PC-3 (cell line): ENCODE measurements at regions not wholly inside any gene's neighbourhood (a gene's known extent, or its start where the extent isn't known, plus 50 kb on each side); places are given as distances from the start of the nearest gene placed in this dataset.
A peak's percentile ranks its signal among the peaks of the same experiment; 100 is the strongest.

Experiments
- ATAC-seq: fragments of 200-7000 bp; cut with Tn5 transposase; 2 replicates; pipeline ENCODE4 v1.9.1; 2020; ENCODE audit warnings: mild to moderate bottlenecking, moderate library complexity
- BruUV-seq: library from RNA; stranded (reverse); fragments of 400-500 nt; replicated peaks from 2 replicates; lab custom pipeline; 2021; lab: Mats Ljungman, UMichigan
- CTCF ChIA-PET: fragments of 300-600 bp; sonication (Branson Sonifier 250); formaldehyde crosslinking; loops from one replicate; lab custom pipeline; 2022; ENCODE audit warnings: antibody characterized with exemption; lab: Charles Lee
- POLR2A ChIA-PET: fragments of 300-600 bp; sonication (Branson Sonifier 250); formaldehyde crosslinking; loops from one replicate; lab custom pipeline; 2022; ENCODE audit warnings: antibody characterized with exemption; ENCODE audit not compliant: unreplicated experiment; lab: Charles Lee
- DNase-seq: peaks from one replicate; pipeline ENCODE4 v3.0.0-alpha.2; 2015
- H2AFZ ChIP-seq: fragments of 300-600 bp; sonication (generic); 2 replicates; pipeline ENCODE4 v1.6.0; 2016; ENCODE audit warnings: antibody characterized with exemption, low read length
- H3F3A ChIP-seq: fragments of 300-600 bp; sonication (generic); one replicate; pipeline ENCODE4 v1.6.0; 2017; ENCODE audit warnings: antibody characterized with exemption, low read length, control low read depth, mild to moderate bottlenecking; ENCODE audit not compliant: unreplicated experiment
- H3K27ac ChIP-seq: fragments of 300-600 bp; sonication (generic); 2 replicates; pipeline ENCODE4 v1.5.1; 2016; ENCODE audit warnings: mild to moderate bottlenecking, low read length
- H3K27me3 ChIP-seq: fragments of 300-600 bp; sonication (generic); 2 replicates; pipeline ENCODE4 v1.6.1; 2016; ENCODE audit warnings: low read length, mixed read lengths
- H3K36me3 ChIP-seq: fragments of 300-600 bp; sonication (generic); 2 replicates; pipeline ENCODE4 v1.6.1; 2016; ENCODE audit warnings: low read depth, mixed run types, low read length, mixed read lengths
- H3K4me1 ChIP-seq: fragments of 300-600 bp; sonication (generic); 2 replicates; pipeline ENCODE4 v1.5.1; 2016; ENCODE audit warnings: low read length; ENCODE audit not compliant: insufficient read depth
- H3K4me2 ChIP-seq: fragments of 300-600 bp; sonication (generic); 2 replicates; pipeline ENCODE4 v1.6.0; 2016; ENCODE audit warnings: low read length
- H3K4me3 ChIP-seq: fragments of 300-600 bp; sonication (generic); 2 replicates; pipeline ENCODE4 v1.5.1; 2016; ENCODE audit warnings: mild to moderate bottlenecking, low read length, mixed read lengths
- H3K79me2 ChIP-seq: fragments of 300-600 bp; sonication (generic); 2 replicates; pipeline ENCODE4 v1.6.1; 2017; ENCODE audit warnings: low read length, mixed read lengths
- H3K9ac ChIP-seq: fragments of 300-600 bp; sonication (generic); 2 replicates; pipeline ENCODE4 v1.6.0; 2016; ENCODE audit warnings: mild to moderate bottlenecking, low read length
- H3K9me2 ChIP-seq: fragments of 300-600 bp; sonication (generic); replicated peaks from 2 replicates; pipeline ENCODE4 v1.6.1; 2016; ENCODE audit warnings: mixed run types, low read length, mixed read lengths
- H3K9me3 ChIP-seq: fragments of 300-600 bp; sonication (generic); 2 replicates; pipeline ENCODE4 v1.6.1; 2016; ENCODE audit warnings: low read length, mixed read lengths
- H4K20me1 ChIP-seq: fragments of 300-600 bp; sonication (generic); 2 replicates; pipeline ENCODE4 v1.6.1; 2016; ENCODE audit warnings: low read length, mixed read lengths
- CTCF ChIP-seq: fragments of 300-600 bp; sonication (generic); conservative IDR thresholded peaks from 2 replicates; pipeline ENCODE4 v1.5.1; 2017; ENCODE audit warnings: antibody characterized with exemption, low read depth, mild to moderate bottlenecking, low read length
- EZH2 ChIP-seq: fragments of 300-600 bp; sonication (generic); IDR thresholded peaks from one replicate; pipeline ENCODE4 v1.6.1; 2017; ENCODE audit warnings: antibody characterized with exemption, mild to moderate bottlenecking, low read length; ENCODE audit not compliant: unreplicated experiment
- EZH2phosphoT487 ChIP-seq: fragments of 300-600 bp; sonication (generic); IDR thresholded peaks from 2 replicates; pipeline ENCODE4 v1.6.1; 2018; ENCODE audit warnings: mild to moderate bottlenecking, antibody characterized with exemption, low read length, borderline replicate concordance
- intact Hi-C: fragments of 100-400 bp; cut with micrococcal nuclease; formaldehyde crosslinking; loops from 2 replicates; pipeline ENCODE4 v1.9.0; 2023

- Histone ChIP-seq H2AFZ (no peak overlapping the region), H3K27me3 (0 out of 2 replicates have a peak, but pooled peaks cover 9% of the 10 kb centered on the region), H3K9me2 (no peaks in the 10 kb centered on the region), H4K20me1 (no peaks in the 10 kb centered on the region), H3F3A (no peaks in the 10 kb centered on the region), H3K79me2 (no peaks in the 10 kb centered on the region), H3K4me3 (no peak overlapping the region), H3K4me2 (no peak overlapping the region), H3K9me3 (no peaks in the 10 kb centered on the region), H3K27ac (no peak overlapping the region), H3K4me1 (no peaks in the 10 kb centered on the region), H3K36me3 (no peaks in the 10 kb centered on the region), H3K9ac (no peak overlapping the region)
- peak; percentile 70; the same call in 1 of the 2 replicates for ATAC-seq
- ChIA-PET CTCF (no interaction called here), POLR2A (no interaction called here)
- DNase-seq, result peak; percentile 44
- no peak for TF ChIP-seq CTCF
- no peak for TF ChIP-seq EZH2phosphoT487
- no peak for TF ChIP-seq EZH2
- BruUV-seq, result no TSS peak
- intact Hi-C loops, result no loop called here
Observed at GRCh38 chr3:159559771-159560170, 428.9 kb upstream of the IL12A start.

GRCh38 chr3:159560214-159560979 is 428.2 kb upstream of the IL12A start:
- DNase-seq (no peak), ATAC-seq (no peak)
- no TSS peak for BruUV-seq
- intact Hi-C loops, result no loop called here
- Histone ChIP-seq H3K36me3 (no peaks in the 10 kb centered on the region), H3K9me3 (no peaks in the 10 kb centered on the region), H3K27ac (no peak overlapping the region), H2AFZ (no peak overlapping the region), H3K27me3 (0 out of 2 replicates have a peak, but pooled peaks cover 9% of the 10 kb centered on the region), H3K4me3 (no peak overlapping the region), H3F3A (no peaks in the 10 kb centered on the region), H3K79me2 (no peaks in the 10 kb centered on the region), H3K4me2 (no peak overlapping the region), H3K9me2 (no peaks in the 10 kb centered on the region), H4K20me1 (no peaks in the 10 kb centered on the region), H3K4me1 (no peaks in the 10 kb centered on the region), H3K9ac (no peak overlapping the region)
- ChIA-PET POLR2A (no interaction called here), CTCF (no interaction called here)
- no peak for TF ChIP-seq EZH2phosphoT487

GRCh38 chr3:159565313-159565712 is 423.3 kb upstream of the IL12A start:
- H3K27ac ChIP-seq, result no peak overlapping the region
- H3K79me2 ChIP-seq, result no peaks in the 10 kb centered on the region
- ATAC-seq (no peak; the same call in 1 of the 2 replicates), DNase-seq (no peak)
- no peaks in the 10 kb centered on the region for H3F3A ChIP-seq
- H3K4me3 ChIP-seq, result no peak overlapping the region
- no peak overlapping the region for H2AFZ ChIP-seq
- H3K27me3 ChIP-seq, result no peaks in the 10 kb centered on the region
- H3K4me1 ChIP-seq, result no peaks in the 10 kb centered on the region
- no peaks in the 10 kb centered on the region for H3K9me3 ChIP-seq
- TF ChIP-seq EZH2 (no peak), CTCF (0 out of 2 replicates have a peak, but pooled peaks have one; percentile 13)
- H3K36me3 ChIP-seq, result no peaks in the 10 kb centered on the region
- no peak overlapping the region for H3K9ac ChIP-seq
- H4K20me1 ChIP-seq, result no peaks in the 10 kb centered on the region
- CTCF ChIA-PET, result no interaction called here
- H3K4me2 ChIP-seq, result no peak overlapping the region
- no TSS peak for BruUV-seq
- POLR2A ChIA-PET, result no interaction called here
- no peaks in the 10 kb centered on the region for H3K9me2 ChIP-seq
- intact Hi-C loops, result no loop called here
